GM19239 (cell line): ENCODE measurements at regions not wholly inside any gene's neighbourhood (a gene's known extent, or its start where the extent isn't known, plus 50 kb on each side); places are given as distances from the start of the nearest gene placed in this dataset.
A peak's percentile ranks its signal among the peaks of the same experiment; 100 is the strongest.

ENCODE experiments used
- DNase-seq: peaks from one replicate; pipeline ENCODE4 v3.0.0; 2011; ENCODE audit warnings: low spot score; ENCODE audit not compliant: insufficient read length
- FAIRE-seq: peaks from 2 replicates; lab custom pipeline; 2011; peaks lifted over from hg19 to GRCh38; lab: Jason Lieb, UNC

DNA sequence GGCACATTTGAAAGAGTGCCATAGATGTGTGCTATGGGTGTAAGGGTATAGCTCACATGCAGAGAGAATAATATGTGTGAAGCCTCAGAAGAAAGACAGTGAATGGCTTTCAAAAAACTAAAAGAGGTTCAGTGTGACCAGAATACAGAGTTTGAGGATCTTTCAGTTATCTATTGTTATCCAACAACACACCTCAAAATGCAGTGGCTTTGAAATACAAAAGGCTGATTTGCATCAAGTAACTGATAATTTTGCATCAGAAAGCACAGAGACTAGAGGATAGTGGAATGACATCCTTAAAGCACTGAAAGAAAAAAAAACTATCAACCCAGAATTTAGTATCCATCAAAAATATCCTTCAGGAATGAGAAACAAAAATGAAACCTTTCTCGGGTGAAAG is 131.6 kb upstream of the IGF1 start:
- FAIRE-seq, result no peak

GRCh38 chr12:102609996-102610395 is 129.6 kb upstream of the IGF1 start:
- no peak for DNase-seq
- no peak for FAIRE-seq

More for the DNA sequence above, 131.6 kb upstream of the IGF1 start:
- DNase-seq, result no peak

- DNase-seq, result no peak
- no peak for FAIRE-seq
Observed at GRCh38 chr12:102603021-102603420, 122.7 kb upstream of the IGF1 start.

DNA sequence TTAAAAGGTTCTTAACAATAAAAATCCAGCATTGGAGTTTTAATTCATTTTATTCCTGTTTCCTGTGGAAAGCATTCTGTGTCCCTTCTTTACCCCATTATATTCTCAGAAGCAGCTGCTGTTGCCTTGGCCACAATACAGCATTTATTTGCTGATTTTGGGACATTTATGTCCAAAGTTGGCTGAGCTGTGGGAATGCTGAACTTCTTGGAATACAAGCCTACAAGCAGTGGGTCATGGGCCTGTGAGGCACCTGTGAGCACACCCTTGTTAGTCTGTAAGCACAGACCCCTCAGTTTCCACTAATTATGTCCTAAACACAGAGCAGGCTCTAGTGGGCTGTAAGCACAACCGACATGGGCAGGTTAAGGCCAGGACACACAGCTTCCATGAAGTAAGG is 122.2 kb upstream of the IGF1 start:
- DNase-seq, result no peak
- no peak for FAIRE-seq

DNA sequence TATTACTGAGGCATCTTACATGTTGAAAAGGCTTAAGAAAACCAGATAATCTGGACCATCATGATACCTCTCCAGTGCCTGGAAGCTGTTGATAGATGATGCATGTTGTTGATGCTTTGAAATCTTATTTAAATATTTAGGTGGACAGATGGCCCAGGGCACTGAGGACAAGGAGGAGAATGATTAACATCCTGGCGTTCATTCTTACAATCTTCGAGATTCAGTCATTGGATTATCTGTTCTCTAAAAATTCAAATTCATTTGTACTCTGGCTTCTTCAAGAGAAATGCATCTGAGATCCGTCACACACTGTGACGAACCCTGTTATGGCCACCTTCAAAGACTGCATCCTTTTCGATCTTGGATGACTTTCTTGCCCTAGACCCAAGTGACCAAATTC is 121.3 kb upstream of the IGF1 start:
- DNase-seq (no peak), FAIRE-seq (no peak)

- FAIRE-seq (peak; percentile 26), DNase-seq (no peak)
Observed at GRCh38 chr12:102596687-102597086, 116.3 kb upstream of the IGF1 start.

GRCh38 chr12:102596031-102596430 is 115.7 kb upstream of the IGF1 start:
- DNase-seq (no peak), FAIRE-seq (no peak)

DNA sequence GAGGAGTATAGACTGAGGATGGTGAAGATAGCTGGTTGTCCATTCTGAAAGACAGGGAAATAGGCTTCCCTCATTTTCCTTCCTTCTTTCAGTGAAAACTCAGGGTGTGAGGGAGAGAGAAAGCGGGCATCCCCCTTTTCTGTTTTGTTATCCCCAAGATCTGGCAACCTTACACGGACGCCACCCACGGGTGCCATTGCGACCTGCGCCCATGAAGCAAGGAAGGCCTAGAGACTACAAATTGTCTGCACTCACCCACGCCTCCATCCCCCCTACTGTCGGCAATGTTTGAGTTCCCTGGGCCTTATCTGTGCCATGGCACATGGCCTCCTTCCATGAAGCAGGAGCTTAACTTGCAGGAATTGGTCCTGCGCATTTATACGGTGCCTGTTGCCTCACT is 115.0 kb upstream of the IGF1 start:
- FAIRE-seq, result no peak
- no peak for DNase-seq

DNA sequence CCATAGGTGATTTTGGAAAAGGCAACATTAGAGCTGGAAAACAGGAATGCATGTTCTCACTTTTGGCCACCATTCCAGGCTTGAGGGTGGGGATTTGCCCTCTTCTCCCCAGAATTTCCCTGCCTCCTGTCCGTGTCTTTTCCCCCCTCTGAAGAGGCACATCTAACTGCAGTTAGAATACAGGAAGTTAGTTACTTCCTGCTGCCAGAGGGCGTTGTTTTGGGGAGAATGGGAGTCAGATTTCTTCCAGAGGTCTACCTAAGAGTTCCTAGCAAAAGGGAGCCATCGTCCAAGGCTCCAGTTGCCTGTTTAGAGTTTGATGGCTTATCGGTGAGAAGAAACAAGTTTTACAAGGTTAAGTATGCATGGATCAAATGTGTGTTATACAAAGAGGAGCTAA is 112.8 kb upstream of the IGF1 start:
- no peak for DNase-seq

DNA sequence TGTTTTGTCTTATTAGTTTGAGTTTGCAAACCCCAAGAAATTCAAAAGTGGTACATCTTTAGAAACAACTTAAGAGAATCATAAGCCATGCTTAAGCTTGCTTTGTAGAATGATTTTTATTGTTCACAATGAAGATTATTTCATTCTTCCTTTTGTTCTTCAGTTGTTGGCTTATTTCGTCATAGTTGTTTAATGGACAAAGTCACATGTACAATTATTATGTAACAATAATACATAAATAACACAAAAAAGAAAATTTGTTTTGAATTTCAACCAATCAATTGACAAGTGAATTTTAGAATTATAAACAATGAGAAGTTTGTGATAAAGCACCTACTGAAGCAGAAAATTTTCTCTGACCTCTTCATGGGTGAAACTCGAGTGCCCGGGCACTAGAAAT is 111.8 kb upstream of the IGF1 start:
- no peak for FAIRE-seq

More for the DNA sequence above, 112.8 kb upstream of the IGF1 start:
- FAIRE-seq, result no peak

DNA sequence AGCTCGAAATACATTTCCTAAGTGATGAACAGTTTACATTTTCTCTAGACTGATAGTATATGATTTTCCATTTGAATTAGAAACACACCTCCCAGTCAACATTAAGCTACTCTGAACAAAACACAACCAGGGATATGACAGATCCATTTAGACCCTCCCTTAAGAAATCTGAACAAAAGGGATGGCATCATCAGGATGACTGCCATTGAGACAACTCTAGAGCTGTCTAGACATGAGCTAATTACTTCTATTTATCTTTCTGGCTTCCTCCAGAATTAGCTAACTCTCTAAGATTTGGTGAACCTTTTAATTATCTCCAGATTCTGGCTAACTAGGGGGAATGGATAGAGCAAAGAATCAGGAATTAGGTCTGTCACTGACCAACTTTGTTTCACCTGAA is 92.9 kb upstream of the IGF1 start:
- FAIRE-seq (no peak), DNase-seq (no peak)

More for the DNA sequence above, 111.8 kb upstream of the IGF1 start:
- DNase-seq, result no peak

GRCh38 chr12:102571889-102572288 is 91.5 kb upstream of the IGF1 start:
- FAIRE-seq (no peak), DNase-seq (no peak)

DNA sequence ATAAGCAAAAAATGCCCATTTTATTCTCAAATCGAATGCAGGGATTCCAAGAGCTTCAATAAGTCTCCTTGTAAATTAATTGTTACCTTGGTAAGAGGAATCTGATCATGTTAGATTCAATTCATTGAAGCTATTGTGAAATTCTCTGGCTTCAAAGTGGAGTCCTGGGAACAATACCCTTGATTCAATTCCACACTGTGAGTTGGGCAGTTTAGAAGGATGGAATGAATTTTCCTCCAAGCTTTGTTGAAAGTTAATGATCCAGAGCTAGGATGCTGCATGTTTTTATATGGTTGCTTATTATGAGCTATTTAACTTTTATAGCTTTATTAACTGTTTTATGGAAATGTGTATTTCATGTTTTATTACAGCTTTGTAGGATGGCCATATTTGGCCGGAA is 89.9 kb upstream of the IGF1 start:
- DNase-seq (no peak), FAIRE-seq (no peak)

- no peak for DNase-seq
- FAIRE-seq, result no peak
Observed at GRCh38 chr12:102569803-102570202, 89.4 kb upstream of the IGF1 start.

DNA sequence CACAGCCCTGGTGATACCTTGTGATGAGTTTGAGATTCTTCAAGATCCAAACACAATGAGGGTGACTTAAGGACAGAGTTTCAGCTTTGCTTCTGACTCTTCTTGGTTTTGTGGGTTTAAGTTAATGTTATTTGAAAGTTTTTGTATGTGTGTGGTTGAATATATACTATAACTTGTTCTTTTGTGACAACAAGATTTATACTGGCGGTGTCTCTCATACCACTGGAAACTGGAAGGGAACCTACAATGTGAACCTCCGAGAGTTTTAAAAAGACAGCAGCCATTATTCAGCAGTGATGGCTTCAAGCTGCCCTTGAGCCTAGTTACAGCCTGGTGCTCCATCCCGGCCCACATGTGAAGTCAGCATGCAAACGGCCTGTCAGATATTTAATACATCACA is 87.9 kb upstream of the IGF1 start:
- DNase-seq (no peak), FAIRE-seq (no peak)

- DNase-seq, result no peak
- FAIRE-seq, result no peak
Observed at GRCh38 chr12:102567031-102567985, 86.9 kb upstream of the IGF1 start.

GRCh38 chr12:102565555-102565954 is 85.2 kb upstream of the IGF1 start:
- DNase-seq (no peak), FAIRE-seq (no peak)

DNA sequence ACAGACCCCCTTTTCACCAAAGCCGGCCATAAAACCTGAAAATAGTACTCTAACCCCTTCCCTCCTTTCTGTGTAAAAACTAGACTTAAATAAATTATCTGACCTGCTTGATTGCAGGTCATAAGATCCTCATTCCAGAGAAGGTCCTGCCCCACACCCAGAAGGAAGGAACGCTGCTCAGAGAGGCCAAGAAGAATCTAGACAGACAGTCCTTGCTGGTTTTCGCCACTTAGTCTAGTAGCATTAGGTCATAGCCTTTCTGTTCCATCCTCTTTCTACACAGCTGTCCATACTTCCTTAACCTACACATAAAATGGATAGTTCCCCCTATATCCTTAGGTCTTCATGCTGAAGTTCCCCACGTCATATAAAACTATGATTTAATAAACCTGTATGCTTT is 83.7 kb upstream of the IGF1 start:
- DNase-seq (no peak), FAIRE-seq (no peak)

DNA sequence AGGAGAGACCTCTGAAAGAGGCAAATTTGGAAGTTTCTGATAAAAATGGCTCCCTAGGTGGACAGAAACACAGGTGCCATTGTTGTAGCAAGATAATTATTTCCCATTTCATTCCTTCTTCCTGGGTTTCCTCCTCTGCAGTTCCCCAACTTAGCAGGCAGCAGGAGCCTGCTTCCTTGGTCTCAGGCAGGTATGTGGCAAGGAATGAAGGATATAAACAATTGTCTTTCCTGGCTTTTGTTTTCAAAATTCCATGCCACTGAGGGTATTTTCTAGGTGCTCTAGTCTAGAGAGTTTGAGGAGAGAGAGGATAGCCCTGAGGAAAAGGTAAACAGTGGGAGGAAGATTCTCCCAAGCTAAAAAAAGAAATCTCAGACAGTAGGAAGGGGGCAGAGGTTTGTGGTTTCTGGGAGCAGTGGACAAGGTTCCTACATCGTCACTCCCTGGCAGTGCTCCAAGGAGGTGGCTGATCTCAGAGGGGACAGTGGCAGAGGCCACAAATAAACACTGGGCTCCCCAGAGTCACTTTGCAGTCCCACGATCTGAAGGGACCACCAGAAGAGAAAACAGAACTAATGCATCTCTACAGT is 82.6 kb upstream of the IGF1 start:
- no peak for FAIRE-seq

GRCh38 chr12:102551186-102551585 is 70.8 kb upstream of the IGF1 start:
- FAIRE-seq (no peak), DNase-seq (no peak)

More for the DNA sequence above, 82.6 kb upstream of the IGF1 start:
- no peak for DNase-seq

GRCh38 chr12:102549691-102550090 is 69.3 kb upstream of the IGF1 start:
- DNase-seq (no peak), FAIRE-seq (no peak)

DNA sequence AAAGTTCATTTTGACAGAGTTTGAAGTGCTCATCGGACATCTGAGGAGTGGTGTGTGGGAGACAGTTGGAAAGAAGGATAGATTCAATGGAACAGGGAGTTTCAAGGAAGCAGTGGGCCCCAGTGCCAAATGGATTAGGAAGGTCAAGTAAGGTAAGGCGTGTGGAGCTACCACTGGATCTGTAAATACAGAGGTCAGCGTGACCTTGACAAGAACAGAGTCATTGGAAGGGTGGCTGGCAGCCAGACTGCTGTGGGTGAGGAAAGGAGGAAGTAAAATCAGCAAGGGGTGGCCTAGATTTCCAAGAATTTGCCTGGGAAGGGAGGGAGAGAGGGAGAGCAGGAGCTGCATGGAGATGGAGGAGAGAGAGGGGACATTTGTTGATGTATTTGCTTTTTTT is 68.2 kb upstream of the IGF1 start:
- DNase-seq (no peak), FAIRE-seq (no peak)
